ENCODE measurements at regions not wholly inside any gene's neighbourhood (a gene's known extent, or its start where the extent isn't known, plus 50 kb on each side); places are given as distances from the start of the nearest gene placed in this dataset.

DNA sequence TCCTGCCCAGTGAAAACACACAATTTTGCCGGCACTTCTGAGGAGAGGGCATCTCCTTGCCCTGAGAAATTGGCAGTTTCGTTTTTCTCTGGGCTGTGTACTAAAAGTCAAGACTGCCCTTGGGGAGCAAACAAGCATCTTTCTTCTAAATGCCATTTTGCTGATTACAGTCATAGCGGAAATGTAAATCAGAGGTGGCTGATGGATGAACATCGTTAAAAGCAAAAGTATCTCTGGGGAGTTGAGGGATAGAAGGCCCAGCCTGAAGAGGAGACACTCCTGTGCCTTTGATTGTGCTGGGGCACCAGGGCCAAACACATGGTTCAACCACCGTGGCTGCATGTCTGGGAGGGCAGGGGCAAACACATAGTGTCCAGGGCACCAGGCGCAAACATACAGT, 49.8 kb downstream of the ABCC12 start:
- 33 to 69% methylated on average over 1 to 5 of the region's 6 CpGs for WGBS, 2 donors
- no peak for DNase-seq
- intact Hi-C loops (cut with DNase I), result no loop called here
- Histone ChIP-seq H3K27me3 (peaks cover 0 to 64% (median 0%) of the 10 kb centered on the region in 4 donors), H3K36me3 (no peaks in the 10 kb centered on the region), H3K4me1 (no peaks in the 10 kb centered on the region), H3K27ac (no peak overlapping the region), H3K4me3 (no peak overlapping the region), H3K9me3 (no peaks in the 10 kb centered on the region)
- no peak for TF ChIP-seq POLR2A (IDR thresholded peaks at IDR 0.05)
- TF ChIP-seq, protein P1, sequence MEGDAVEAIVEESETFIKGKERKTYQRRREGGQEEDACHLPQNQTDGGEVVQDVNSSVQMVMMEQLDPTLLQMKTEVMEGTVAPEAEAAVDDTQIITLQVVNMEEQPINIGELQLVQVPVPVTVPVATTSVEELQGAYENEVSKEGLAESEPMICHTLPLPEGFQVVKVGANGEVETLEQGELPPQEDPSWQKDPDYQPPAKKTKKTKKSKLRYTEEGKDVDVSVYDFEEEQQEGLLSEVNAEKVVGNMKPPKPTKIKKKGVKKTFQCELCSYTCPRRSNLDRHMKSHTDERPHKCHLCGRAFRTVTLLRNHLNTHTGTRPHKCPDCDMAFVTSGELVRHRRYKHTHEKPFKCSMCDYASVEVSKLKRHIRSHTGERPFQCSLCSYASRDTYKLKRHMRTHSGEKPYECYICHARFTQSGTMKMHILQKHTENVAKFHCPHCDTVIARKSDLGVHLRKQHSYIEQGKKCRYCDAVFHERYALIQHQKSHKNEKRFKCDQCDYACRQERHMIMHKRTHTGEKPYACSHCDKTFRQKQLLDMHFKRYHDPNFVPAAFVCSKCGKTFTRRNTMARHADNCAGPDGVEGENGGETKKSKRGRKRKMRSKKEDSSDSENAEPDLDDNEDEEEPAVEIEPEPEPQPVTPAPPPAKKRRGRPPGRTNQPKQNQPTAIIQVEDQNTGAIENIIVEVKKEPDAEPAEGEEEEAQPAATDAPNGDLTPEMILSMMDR (IDR thresholded peaks at IDR 0.05), result no peak

DNA sequence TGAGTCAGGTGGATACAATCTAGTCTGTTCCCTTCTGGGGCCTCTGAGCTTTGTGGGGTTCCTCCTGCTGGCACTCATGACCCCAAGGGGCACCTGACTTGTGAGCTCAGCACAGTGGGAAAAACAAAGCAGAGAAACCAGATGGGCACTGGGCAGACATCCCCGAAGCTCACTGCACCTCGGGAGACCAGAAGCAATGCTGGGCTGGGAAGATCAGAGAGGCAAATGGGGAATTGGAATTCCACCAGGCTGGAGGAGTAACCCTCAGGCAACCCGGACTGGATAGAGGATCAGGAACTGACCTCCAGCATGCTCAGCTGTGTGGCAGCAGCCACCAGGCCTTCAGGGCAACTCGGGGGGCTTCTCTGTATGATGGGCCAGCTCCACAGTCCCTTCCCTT, 50.3 kb downstream of the ABCC12 start:
- H3K4me3 ChIP-seq, result no peak overlapping the region
- no peak for DNase-seq
- no peaks in the 10 kb centered on the region for H3K4me1 ChIP-seq
- H3K27me3 ChIP-seq, result peaks cover 0 to 59% (median 0%) of the 10 kb centered on the region in 4 donors
- WGBS, 2 donors, result 55 to 69% methylated on average over 3 to 4 of the region's 4 CpGs
- H3K27ac ChIP-seq, result no peak overlapping the region
- TF ChIP-seq, protein P1 (IDR thresholded peaks at IDR 0.05), result no peak
- no peak for TF ChIP-seq POLR2A (IDR thresholded peaks at IDR 0.05)
- intact Hi-C loops (cut with DNase I), result no loop called here
- H3K36me3 ChIP-seq, result no peaks in the 10 kb centered on the region
- H3K9me3 ChIP-seq, result no peaks in the 10 kb centered on the region

DNA sequence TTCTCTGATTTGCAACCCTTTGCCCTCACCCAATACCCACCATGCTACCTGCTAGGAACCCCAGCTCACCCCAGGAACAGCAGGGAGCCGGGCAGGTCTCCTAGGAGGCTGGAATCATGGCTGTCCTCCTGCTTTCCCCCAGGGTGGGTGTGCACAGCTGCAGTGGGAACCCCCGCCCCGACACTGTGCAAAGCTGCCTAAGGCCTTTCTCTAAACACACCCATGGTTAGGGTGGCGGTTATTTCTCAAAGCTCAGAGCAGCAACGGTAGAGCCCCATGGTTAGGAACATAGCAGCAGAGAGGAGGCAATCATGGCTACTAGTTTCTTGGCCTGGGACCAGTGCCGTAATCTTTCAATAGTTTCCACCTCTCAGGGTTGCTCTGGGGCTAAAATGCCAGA, 52.2 kb downstream of the ABCC12 start:
- intact Hi-C loops (cut with DNase I), result no loop called here
- Histone ChIP-seq H3K27me3 (peaks cover 0 to 41% (median 0%) of the 10 kb centered on the region in 4 donors), H3K9me3 (no peaks in the 10 kb centered on the region), H3K4me3 (no peak overlapping the region), H3K27ac (no peak overlapping the region), H3K4me1 (no peaks in the 10 kb centered on the region), H3K36me3 (no peaks in the 10 kb centered on the region)
- 69 to 74% methylated on average over 3 to 4 of the region's 6 CpGs for WGBS, 2 donors
- no peak for TF ChIP-seq POLR2A (IDR thresholded peaks at IDR 0.05)
- TF ChIP-seq, protein P1 (IDR thresholded peaks at IDR 0.05), result no peak
- no peak for DNase-seq

DNA sequence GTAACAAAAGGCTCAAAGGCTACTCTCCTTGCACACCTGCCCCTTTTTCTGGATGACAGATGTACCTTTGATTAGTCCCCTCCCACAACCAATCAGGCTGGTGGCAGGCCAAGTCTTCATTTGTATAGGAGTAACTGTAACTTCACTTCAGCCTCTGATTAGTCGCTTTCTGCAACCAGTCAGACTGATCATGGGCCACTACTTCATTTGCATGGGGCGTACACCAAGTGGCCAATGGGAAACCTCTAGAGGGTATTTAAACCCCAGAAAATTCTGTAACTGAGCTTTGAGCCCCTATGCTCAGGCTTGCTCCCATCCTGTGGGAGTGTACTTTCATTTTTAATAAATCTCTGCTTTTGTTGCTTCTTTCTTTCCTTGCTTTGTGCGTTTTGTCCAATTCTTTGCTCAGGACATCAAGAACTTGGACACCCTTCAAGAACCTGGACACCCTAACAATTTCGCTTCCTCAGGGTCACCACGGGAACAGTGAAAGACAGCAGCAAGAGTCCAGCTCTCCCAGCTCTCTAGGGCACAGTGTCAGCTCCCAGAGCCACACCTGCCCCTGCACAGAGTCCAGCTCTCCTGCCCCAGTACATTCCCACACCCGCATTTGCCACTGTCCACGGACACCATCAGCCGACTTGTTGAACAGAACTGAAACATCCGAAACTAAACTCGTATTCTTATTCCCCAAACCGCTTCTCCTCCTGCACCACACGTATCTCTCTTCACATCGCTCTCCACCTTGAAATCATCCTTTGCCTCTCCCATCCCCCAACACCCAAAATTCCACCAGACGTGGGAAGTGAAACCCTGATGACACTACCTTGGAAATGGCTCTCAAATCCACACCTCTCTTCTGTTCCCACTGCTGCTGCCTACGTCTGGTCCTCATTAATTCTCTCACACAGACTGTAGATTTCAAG, 53.4 kb downstream of the ABCC12 start:
- H3K4me3 ChIP-seq, result no peak overlapping the region
- no peaks in the 10 kb centered on the region for H3K9me3 ChIP-seq
- H3K4me1 ChIP-seq, result no peaks in the 10 kb centered on the region
- DNase-seq, result no peak
- no peaks in the 10 kb centered on the region for H3K36me3 ChIP-seq
- TF ChIP-seq, protein P1 (IDR thresholded peaks at IDR 0.05), result no peak
- no peak for TF ChIP-seq POLR2A (IDR thresholded peaks at IDR 0.05)
- WGBS, 2 donors, result 83 to 84% methylated on average over 14 to 15 of the region's 15 CpGs
- intact Hi-C loops (cut with DNase I), result no loop called here
- H3K27ac ChIP-seq, result no peak overlapping the region
- peaks cover 0 to 35% (median 0%) of the 10 kb centered on the region in 4 donors for H3K27me3 ChIP-seq

DNA sequence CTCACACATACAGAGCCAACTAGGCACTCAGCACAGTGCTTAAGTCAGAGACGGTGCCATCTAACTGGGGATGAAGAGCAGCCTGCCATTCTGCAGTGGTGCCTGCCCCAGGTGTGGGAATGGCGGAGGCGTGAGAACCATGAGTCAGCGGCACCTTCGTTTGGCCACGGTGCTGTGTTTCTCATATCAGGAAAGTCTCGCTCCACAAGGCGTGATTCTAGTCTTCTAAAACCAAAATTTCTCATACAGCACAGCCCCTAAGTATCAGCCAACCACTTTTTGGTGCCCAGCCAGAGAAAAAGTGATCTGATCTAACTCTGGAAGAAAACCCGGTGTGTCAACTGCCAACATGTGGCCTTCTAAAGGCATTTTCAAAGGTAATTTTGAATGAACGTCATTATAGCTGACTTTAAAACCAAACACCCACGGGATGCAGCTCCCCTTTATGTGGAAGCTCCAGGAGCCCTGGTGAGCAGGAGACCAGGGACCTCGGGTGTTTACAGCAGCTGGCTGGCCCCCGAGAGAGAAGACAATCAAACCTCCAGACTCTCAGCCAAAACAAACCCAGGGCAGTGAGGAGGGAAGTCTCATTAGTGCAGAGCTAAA, 54.6 kb downstream of the ABCC12 start:
- H3K27me3 ChIP-seq, result peaks cover 0 to 23% (median 0%) of the 10 kb centered on the region in 4 donors
- H3K4me3 ChIP-seq, result no peak overlapping the region
- no peak overlapping the region for H3K27ac ChIP-seq
- H3K36me3 ChIP-seq, result no peaks in the 10 kb centered on the region
- WGBS, 2 donors, result 30 to 36% methylated on average over 11 to 13 of the region's 13 CpGs
- intact Hi-C loops (cut with DNase I), result no loop called here
- no peaks in the 10 kb centered on the region for H3K9me3 ChIP-seq
- H3K4me1 ChIP-seq, result no peaks in the 10 kb centered on the region
- TF ChIP-seq POLR2A (IDR thresholded peaks at IDR 0.05), result no peak
- TF ChIP-seq, protein P1 (IDR thresholded peaks at IDR 0.05), result no peak
- no peak for DNase-seq
